ENCODE measurements at regions not wholly inside any gene's neighbourhood (a gene's known extent, or its start where the extent isn't known, plus 50 kb on each side); places are given as distances from the start of the nearest gene placed in this dataset.

GRCh38 chr10:43957267-43958070 lies 308.8 kb upstream of the ZNF32 start:
- no peak for DNase-seq (ENCODE audit: low read depth)

GRCh38 chr10:43955978-43956377 lies 307.3 kb upstream of the ZNF32 start:
- no peak for DNase-seq (ENCODE audit: low read depth)

GRCh38 chr10:43955002-43955596 lies 306.4 kb upstream of the ZNF32 start:
- no peak for DNase-seq (ENCODE audit: low read depth)

DNA sequence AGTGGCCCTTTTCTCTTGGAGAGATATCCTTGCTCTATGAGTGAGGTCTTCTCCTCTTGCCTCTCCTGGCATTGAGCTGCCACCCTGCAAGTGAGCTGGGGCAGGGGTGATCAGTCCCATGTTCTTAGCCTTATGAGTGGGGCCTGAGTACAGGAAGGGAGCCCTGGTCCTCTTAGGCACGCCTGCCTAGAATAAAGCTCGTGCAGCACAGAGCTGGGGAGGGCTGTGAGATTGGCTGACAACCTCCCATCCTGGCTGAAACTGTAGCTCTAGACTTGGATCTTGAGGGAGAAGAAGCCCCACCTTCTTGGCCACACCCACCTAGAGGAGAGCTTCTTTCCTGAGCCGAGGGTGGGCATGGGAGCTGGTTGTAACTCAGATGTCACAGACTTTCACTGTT lies 305.0 kb upstream of the ZNF32 start:
- no peak for DNase-seq (ENCODE audit: low read depth)

DNA sequence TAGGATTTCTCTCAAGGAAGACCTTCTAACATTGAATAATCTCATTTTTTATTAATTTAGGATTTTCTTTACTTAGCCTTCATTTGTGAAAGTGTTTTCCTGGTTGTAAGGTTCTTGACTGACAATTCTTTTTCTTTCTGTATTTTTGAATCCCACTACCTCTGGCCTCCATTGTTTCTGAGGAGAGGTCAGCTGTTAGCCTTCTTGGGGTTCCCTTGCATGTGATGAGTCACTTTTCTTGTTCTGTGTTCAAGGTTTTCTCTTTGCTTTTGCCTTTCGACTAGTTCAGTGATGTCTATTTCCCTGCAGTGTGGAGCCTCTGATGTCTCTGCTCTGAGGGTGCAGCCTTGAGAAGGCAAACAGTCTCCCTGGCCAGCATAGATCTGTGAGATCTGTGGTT lies 304.1 kb upstream of the ZNF32 start:
- DNase-seq (ENCODE audit: low read depth) = no peak

- DNase-seq (ENCODE audit: low read depth) = no peak
These were observed 300.7 kb upstream of the ZNF32 start for GRCh38 chr10:43949351-43949750.

GRCh38 chr10:43946445-43946844 lies 297.8 kb upstream of the ZNF32 start:
- no peak for DNase-seq (ENCODE audit: low read depth)

GRCh38 chr10:43945908-43946307 lies 297.2 kb upstream of the ZNF32 start:
- DNase-seq (ENCODE audit: low read depth) = no peak

DNA sequence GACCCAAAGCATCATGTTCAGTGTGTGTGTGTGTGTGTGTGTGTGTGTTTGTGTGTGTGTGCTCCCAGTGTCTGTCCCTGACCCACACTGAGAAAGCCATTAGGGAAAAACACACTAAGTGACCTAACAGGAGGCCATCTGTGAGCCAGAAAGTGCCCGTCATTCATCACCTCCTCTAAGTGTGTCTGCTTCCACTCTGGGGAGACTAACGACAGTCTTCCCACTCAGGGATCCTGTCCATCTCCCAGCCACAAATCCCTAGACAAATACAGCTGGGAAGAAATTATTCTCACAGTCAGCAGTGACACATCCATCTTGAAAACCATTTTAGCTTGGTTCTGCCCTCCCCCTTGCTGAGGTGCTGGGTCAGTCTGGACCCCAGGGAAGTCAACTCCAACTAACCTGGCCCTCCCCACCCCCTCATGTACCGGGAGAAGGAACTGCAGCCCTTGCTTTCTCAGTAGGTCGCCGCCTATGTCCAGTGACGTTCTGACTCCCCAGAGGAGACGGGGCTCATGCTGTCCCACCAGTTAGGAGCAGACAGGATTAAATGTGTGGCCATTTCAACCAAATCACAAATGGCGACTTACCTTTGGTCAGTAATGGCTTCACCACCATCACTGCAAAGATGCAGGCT lies 296.5 kb upstream of the ZNF32 start:
- DNase-seq (ENCODE audit: low read depth) = no peak

DNA sequence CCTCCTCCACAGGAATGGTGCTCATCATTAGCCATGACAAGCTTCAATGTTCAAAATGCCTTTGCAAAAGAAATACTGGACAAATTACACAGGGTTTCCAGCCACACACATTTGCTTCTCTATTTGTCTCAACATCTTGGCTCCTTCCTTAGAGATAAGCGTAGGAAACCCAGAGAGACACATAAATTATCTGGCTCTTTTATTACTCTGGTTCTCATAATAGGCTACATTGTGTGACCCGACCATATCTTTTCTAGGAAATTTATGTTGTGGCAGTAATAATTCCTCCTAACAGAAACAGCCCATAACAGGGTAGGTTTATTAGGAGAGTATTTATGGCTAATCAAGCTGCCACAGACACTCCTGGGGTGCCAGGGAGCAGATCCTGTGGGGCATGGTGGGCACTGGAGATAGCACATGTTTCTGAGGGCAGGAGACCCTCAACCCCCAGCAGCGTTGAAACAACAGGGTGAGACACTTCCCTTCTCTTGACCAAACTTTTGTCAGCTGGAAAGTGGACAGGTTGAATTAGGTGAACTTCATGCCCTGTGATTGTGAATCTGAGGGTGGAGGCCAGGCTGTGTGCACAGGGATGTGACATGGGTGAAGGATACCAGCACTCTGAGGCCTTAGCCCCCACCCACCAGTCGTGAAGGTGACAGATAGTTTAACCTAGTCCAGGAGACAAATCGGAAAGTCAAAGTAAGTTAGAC lies 295.9 kb upstream of the ZNF32 start:
- no peak for DNase-seq (ENCODE audit: low read depth)

DNA sequence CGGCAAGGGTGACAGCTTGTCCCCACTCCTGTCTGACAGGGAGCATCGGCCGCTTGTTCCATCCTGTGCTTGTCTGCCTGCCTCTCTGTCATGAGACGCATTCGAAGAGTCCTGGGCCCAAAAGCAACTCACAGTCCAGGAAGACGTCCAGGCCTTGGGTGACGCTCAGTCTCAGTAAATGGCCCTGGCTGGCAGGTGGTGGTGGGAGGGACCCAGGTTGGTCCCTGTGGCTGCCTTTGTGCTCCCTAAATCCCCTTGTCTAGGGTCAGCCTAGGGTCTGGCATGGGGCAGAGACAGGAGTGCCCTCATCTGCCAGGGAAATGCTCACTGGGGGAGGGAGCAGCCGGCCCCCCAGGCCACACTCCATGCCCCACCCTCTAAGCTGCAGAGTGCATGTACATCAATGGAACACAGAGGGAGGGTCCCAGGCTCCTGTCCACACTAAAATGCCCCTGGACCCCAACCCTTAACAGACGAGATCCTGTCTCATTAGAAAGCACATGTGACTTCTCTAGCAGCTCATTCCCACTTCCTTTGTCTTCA lies 295.2 kb upstream of the ZNF32 start:
- no peak for DNase-seq (ENCODE audit: low read depth)

DNA sequence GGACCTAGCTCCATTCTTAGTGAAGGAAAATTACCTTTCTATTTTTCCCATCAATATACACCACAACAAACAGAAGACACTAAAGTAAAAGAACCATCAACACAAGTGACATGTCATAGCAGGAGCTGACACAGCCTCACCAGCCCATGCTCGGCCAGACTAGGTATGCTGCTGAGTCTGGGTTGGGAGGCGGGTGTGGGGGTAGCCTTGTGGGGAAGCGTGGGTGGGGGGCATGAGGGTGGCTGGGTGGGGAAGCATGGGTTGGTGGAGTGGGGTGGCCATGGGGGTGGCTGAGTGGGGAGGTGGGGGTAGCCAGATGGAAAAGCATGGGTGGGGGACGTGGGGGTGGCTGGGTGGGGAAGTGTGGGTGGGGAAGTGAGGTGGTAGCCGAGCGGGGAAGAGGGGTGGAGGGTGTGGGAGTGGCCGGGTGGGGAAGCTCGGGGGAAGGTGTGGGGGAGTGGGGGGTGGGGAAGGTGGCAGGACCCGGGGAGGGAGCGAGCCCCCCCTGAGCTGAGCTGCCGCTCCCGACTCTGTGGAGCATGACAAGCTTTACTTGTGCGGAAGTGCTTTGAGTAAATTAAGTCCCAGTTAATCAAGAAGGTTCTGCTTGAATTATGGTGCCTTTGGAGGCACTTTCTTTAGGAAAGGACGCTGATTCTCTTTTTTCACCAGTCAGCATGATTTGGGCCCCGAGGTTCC lies 294.6 kb upstream of the ZNF32 start:
- no peak for DNase-seq (ENCODE audit: low read depth)

- no peak for DNase-seq (ENCODE audit: low read depth)
These were observed 293.6 kb upstream of the ZNF32 start for GRCh38 chr10:43942096-43942850.

GRCh38 chr10:43940898-43941837 lies 292.5 kb upstream of the ZNF32 start:
- DNase-seq (ENCODE audit: low read depth) = no peak

DNA sequence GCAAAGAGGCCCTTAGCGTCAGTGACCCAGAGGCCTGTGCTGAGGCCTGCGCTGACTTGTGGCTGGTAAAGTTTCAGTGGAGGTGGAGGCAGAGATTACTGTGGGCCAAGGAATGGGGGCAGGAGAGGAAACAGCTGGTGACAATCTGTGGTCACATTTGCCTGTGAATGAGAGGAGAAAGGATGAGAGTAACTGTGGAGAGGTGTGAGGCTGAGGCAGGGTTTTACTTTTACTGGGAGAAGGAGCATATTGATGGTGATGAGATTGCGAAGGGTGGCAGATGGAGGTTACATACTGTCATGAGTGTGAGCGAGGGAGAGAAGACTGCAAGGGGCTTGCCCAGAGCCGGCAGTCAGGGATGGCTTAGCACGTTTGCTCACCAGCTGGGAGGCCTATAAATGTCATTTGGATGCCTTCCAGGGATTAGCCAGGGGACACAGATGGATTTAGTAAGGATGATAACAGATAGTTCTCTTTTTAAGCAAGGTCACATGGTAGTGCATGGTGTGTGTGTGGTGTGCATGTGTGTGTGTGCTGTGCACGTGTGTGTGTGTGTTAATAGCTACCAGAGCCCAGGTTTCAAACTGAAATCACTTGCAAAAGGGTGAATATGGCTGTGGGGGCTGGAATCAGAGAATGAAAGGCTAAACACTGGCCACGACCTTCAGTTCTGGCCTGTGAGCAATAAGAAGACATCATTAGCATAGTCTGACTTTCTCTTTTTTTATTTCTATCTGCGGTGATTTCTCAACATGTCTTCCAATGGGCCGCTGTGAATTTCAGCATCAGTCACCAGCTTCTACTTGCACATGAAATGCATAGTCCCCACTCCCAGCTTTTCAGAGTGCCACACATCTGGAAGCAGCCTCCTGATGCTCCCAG lies 291.5 kb upstream of the ZNF32 start:
- DNase-seq (ENCODE audit: low read depth) = no peak

- DNase-seq (ENCODE audit: low read depth) = no peak
These were observed 290.8 kb upstream of the ZNF32 start for GRCh38 chr10:43939389-43939938.

- DNase-seq (ENCODE audit: low read depth) = no peak
These were observed 290.1 kb upstream of the ZNF32 start for GRCh38 chr10:43938810-43939209.

DNA sequence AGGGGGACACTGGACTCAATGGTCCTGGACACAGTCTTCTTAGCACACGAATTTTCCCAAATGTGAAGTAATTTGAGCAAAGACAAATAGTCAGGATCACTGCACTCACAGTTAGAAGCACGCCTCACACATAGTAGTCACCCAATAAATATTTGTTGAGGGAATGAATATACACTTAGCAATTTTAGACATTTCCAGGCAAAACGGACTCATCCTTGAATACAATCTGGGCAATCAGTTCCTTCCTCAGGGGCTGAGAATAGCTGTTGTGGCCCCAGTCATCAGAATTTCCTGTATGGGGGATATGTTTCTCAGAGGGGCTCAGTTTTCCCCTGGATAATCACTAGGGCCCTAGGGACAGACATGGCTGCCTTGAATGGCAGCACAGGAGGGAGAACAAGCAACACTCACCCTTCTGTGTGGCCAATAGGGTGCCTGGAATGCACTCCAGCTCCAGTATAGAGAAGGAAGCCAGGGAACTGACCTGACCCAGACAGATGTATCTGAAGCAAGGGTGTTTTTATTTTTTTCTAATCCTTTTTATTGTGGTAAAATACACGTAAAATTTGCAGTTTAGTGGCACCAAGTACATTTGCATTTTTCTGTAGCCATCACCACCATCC lies 282.7 kb upstream of the ZNF32 start:
- peak; percentile 59 for DNase-seq (ENCODE audit: low read depth)
